ENCODE measurements at regions not wholly inside any gene's neighbourhood (a gene's known extent, or its start where the extent isn't known, plus 50 kb on each side); places are given as distances from the start of the nearest gene placed in this dataset.

GRCh38 chr16:6898896-6899295, 433.7 kb upstream of the RBFOX1 start:
- H4K20me1 ChIP-seq (ENCODE audit: insufficient read depth, low read length): no peaks in the 10 kb centered on the region
- TF ChIP-seq EZH2phosphoT487 (IDR thresholded peaks at IDR 0.05; ENCODE audit: low read depth) (no peak), CTCF (IDR thresholded peaks at IDR 0.05; ENCODE audit: low read depth, low read length) (no peak)
- no peaks in the 10 kb centered on the region for H3K36me3 ChIP-seq (replicated peaks; ENCODE audit: low read depth, low read length)
- H3K9ac ChIP-seq (ENCODE audit: low read length): no peak overlapping the region
- no peak overlapping the region for H3K4me2 ChIP-seq (ENCODE audit: low read length)
- H3K4me3 ChIP-seq (ENCODE audit: low read length): no peak overlapping the region
- H2AFZ ChIP-seq (ENCODE audit: low read depth, low read length): no peak overlapping the region
- no peaks in the 10 kb centered on the region for H3K4me1 ChIP-seq (ENCODE audit: low read length)
- H3K27me3 ChIP-seq (ENCODE audit: low read depth, low read length): no peaks in the 10 kb centered on the region
- no peaks in the 10 kb centered on the region for H3K79me2 ChIP-seq (ENCODE audit: low read length)
- no peak overlapping the region for H3K27ac ChIP-seq (ENCODE audit: low read length)
- no peaks in the 10 kb centered on the region for H3K9me3 ChIP-seq (ENCODE audit: insufficient read depth, low read length)

- Histone ChIP-seq H3K4me3 (ENCODE audit: low read length) (no peak overlapping the region), H3K36me3 (replicated peaks; ENCODE audit: low read depth, low read length) (no peaks in the 10 kb centered on the region), H4K20me1 (ENCODE audit: insufficient read depth, low read length) (no peaks in the 10 kb centered on the region), H3K79me2 (ENCODE audit: low read length) (no peaks in the 10 kb centered on the region), H3K27me3 (ENCODE audit: low read depth, low read length) (no peaks in the 10 kb centered on the region), H3K4me1 (ENCODE audit: low read length) (no peaks in the 10 kb centered on the region), H3K4me2 (ENCODE audit: low read length) (no peak overlapping the region), H3K27ac (ENCODE audit: low read length) (no peak overlapping the region), H3K9ac (ENCODE audit: low read length) (no peak overlapping the region), H2AFZ (ENCODE audit: low read depth, low read length) (no peak overlapping the region), H3K9me3 (ENCODE audit: insufficient read depth, low read length) (no peaks in the 10 kb centered on the region)
- TF ChIP-seq EZH2phosphoT487 (IDR thresholded peaks at IDR 0.05; ENCODE audit: low read depth) (no peak), CTCF (IDR thresholded peaks at IDR 0.05; ENCODE audit: low read depth, low read length) (no peak)
These were observed 434.7 kb upstream of the RBFOX1 start for GRCh38 chr16:6897876-6898485.

GRCh38 chr16:6892966-6893365, 439.7 kb upstream of the RBFOX1 start:
- Histone ChIP-seq H3K27ac (ENCODE audit: low read length) (no peak overlapping the region), H3K4me1 (ENCODE audit: low read length) (no peaks in the 10 kb centered on the region), H3K36me3 (replicated peaks; ENCODE audit: low read depth, low read length) (no peaks in the 10 kb centered on the region), H4K20me1 (ENCODE audit: insufficient read depth, low read length) (no peaks in the 10 kb centered on the region), H3K79me2 (ENCODE audit: low read length) (no peaks in the 10 kb centered on the region), H3K27me3 (ENCODE audit: low read depth, low read length) (no peaks in the 10 kb centered on the region), H3K4me2 (ENCODE audit: low read length) (no peak overlapping the region), H3K4me3 (ENCODE audit: low read length) (no peak overlapping the region), H3K9me3 (ENCODE audit: insufficient read depth, low read length) (no peaks in the 10 kb centered on the region), H2AFZ (ENCODE audit: low read depth, low read length) (no peak overlapping the region), H3K9ac (ENCODE audit: low read length) (no peak overlapping the region)
- TF ChIP-seq EZH2phosphoT487 (IDR thresholded peaks at IDR 0.05; ENCODE audit: low read depth) (no peak), CTCF (IDR thresholded peaks at IDR 0.05; ENCODE audit: low read depth, low read length) (no peak)

GRCh38 chr16:6891496-6891895, 441.1 kb upstream of the RBFOX1 start:
- Histone ChIP-seq H3K79me2 (ENCODE audit: low read length) (no peaks in the 10 kb centered on the region), H3K4me2 (ENCODE audit: low read length) (no peak overlapping the region), H3K27ac (ENCODE audit: low read length) (no peak overlapping the region), H3K27me3 (ENCODE audit: low read depth, low read length) (no peaks in the 10 kb centered on the region), H3K4me1 (ENCODE audit: low read length) (no peaks in the 10 kb centered on the region), H3K4me3 (ENCODE audit: low read length) (no peak overlapping the region), H2AFZ (ENCODE audit: low read depth, low read length) (no peak overlapping the region), H3K36me3 (replicated peaks; ENCODE audit: low read depth, low read length) (no peaks in the 10 kb centered on the region), H3K9ac (ENCODE audit: low read length) (no peak overlapping the region), H4K20me1 (ENCODE audit: insufficient read depth, low read length) (no peaks in the 10 kb centered on the region), H3K9me3 (ENCODE audit: insufficient read depth, low read length) (no peaks in the 10 kb centered on the region)
- TF ChIP-seq EZH2phosphoT487 (IDR thresholded peaks at IDR 0.05; ENCODE audit: low read depth) (no peak), CTCF (IDR thresholded peaks at IDR 0.05; ENCODE audit: low read depth, low read length) (no peak)
